Kidney epithelial cell (primary cell): ENCODE measurements at regions not wholly inside any gene's neighbourhood (a gene's known extent, or its start where the extent isn't known, plus 50 kb on each side); places are given as distances from the start of the nearest gene placed in this dataset.
A peak's percentile ranks its signal among the peaks of the same experiment; 100 is the strongest.

Experiments
- DNase-seq: peaks from one replicate; pipeline ENCODE4 v3.0.0-alpha.2; 2010; ENCODE audit warnings: low read depth
- H3K27me3 ChIP-seq: 2 replicates; pipeline ENCODE4 v1.6.0; 2011; ENCODE audit warnings: low read length; ENCODE audit not compliant: control insufficient read depth, insufficient read depth
- H3K36me3 ChIP-seq: 2 replicates; pipeline ENCODE4 v1.5.1; 2011; ENCODE audit warnings: low read length; ENCODE audit not compliant: control insufficient read depth, insufficient read depth
- H3K4me3 ChIP-seq: 2 replicates; pipeline ENCODE4 v1.5.1; 2011; ENCODE audit warnings: low read depth, mild to moderate bottlenecking, control low read depth, low read length
- TF ChIP-seq, protein P1 (sequence below): IDR thresholded peaks from 2 replicates; pipeline ENCODE4 v1.5.1; 2011; ENCODE audit warnings: mild to moderate bottlenecking, moderate library complexity, low read length, control low read depth, inconsistent platforms; ENCODE audit not compliant: insufficient read depth, poor library complexity, severe bottlenecking

DNA sequence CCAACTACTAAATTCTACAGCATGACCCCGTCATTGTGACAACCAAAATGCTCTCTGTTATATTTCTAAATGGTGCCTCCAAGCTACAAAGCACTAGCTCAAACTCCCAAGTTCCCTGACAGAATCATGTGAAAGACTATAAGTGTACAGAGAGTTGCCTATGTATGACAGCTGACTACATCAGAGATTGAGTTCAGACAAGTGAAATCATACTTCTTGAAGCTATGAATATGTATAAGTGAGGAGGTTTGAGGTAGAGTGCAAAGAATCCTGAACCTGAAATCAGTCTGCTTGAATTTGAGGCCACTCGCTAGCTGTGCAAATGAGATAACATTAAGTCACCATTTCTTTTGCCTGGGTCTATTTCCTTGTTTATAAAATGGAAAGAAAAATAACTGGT is 63.9 kb upstream of the TP63 start:
- no peak for DNase-seq
- TF ChIP-seq, protein P1, sequence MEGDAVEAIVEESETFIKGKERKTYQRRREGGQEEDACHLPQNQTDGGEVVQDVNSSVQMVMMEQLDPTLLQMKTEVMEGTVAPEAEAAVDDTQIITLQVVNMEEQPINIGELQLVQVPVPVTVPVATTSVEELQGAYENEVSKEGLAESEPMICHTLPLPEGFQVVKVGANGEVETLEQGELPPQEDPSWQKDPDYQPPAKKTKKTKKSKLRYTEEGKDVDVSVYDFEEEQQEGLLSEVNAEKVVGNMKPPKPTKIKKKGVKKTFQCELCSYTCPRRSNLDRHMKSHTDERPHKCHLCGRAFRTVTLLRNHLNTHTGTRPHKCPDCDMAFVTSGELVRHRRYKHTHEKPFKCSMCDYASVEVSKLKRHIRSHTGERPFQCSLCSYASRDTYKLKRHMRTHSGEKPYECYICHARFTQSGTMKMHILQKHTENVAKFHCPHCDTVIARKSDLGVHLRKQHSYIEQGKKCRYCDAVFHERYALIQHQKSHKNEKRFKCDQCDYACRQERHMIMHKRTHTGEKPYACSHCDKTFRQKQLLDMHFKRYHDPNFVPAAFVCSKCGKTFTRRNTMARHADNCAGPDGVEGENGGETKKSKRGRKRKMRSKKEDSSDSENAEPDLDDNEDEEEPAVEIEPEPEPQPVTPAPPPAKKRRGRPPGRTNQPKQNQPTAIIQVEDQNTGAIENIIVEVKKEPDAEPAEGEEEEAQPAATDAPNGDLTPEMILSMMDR = no peak
- Histone ChIP-seq H3K27me3 (no peaks in the 10 kb centered on the region), H3K4me3 (no peak overlapping the region), H3K36me3 (no peaks in the 10 kb centered on the region)

DNA sequence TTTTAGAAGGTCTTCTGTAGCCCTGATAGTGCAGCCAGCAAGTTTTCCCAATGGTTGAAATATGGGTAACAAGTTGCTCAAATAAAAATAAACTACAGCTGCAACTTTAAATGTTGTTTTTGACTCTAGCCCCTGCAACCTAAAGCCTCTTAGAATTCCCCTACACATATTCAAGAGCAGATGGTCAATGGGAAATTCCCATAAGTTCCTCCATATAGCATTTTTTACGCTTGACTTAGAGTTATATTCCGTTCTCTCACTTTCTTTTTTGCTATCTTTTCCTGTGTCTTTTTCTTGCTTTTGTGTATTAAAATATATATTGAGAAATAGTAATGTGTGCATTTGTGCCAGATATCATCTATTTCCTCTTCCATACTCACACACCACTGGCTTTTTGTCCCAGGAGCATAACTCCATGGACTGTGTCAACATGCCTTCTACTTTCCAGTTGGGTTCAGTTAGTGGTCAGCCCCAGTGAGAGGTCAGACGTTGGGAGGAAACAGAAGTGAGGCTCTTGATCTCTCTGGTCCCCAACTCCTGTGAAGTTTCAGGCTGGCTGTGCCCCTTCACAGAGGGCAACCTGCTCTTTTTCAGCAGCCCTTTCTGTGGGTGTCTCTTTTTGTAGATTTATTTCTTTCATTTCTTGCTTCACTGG is 63.3 kb upstream of the TP63 start:
- TF ChIP-seq, protein P1 = no peak
- no peak for DNase-seq
- no peak overlapping the region for H3K4me3 ChIP-seq
- H3K27me3 ChIP-seq = no peaks in the 10 kb centered on the region
- H3K36me3 ChIP-seq = no peaks in the 10 kb centered on the region

DNA sequence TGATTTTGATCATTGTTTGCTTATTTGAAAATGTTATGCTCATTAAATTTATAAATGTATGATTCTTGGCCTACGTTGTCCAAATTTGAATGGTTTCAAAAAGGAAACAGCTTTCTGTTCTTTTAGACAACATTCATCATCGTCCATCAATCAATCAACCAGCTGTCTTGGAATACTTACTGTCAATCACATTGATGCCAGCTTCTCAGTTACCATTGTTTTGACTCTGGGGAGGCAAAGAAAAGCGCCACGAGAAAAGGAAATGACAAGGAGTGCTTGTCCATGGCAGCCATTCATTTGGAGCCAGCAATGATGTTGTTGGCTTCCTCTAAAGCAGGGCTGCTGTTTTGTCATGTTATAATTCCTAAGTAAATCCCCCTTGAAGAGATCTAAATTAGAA is 62.2 kb upstream of the TP63 start:
- H3K36me3 ChIP-seq = no peaks in the 10 kb centered on the region
- TF ChIP-seq, protein P1 = no peak
- no peak overlapping the region for H3K4me3 ChIP-seq
- no peak for DNase-seq
- no peaks in the 10 kb centered on the region for H3K27me3 ChIP-seq

DNA sequence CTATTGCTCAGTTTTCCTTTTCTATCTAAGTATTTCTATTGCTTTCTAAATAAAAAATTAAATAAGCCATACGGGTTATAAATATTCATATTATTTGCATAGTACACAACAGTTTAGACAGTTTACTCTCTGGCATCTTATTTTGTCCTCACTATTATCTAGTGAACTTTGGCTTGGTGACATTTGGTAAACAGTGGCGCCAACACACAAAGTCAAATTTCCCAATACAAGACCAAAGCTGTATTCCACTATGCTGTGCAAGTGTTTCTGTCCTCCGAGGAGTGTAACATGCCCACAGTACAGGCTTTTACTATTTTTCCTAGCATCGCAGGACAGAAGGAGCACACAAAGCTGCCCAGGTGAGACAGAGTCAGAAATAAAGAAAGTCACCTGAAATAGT is 61.7 kb upstream of the TP63 start:
- TF ChIP-seq, protein P1 = no peak
- Histone ChIP-seq H3K36me3 (no peaks in the 10 kb centered on the region), H3K27me3 (no peaks in the 10 kb centered on the region), H3K4me3 (no peak overlapping the region)
- no peak for DNase-seq

DNA sequence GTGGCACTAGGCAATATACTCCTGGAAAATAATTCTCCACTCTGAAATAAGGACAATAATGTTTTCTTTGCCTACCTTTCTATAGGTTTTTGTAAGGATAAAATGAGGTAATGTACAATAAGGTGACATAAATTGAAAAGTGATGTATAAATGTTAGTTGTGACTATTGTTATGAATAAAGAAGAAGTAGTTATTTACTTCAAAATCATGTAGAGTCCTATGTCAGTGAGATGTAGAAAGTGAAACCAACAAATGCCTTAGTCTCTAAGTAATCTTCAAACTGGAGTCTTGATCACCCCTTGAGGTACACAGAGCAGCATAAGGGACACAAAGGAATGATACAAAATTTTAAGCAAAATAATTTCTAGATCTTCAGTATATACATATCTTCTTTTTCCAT is 60.3 kb upstream of the TP63 start:
- Histone ChIP-seq H3K27me3 (no peaks in the 10 kb centered on the region), H3K36me3 (no peaks in the 10 kb centered on the region), H3K4me3 (no peak overlapping the region)
- TF ChIP-seq, protein P1 = no peak
- no peak for DNase-seq

DNA sequence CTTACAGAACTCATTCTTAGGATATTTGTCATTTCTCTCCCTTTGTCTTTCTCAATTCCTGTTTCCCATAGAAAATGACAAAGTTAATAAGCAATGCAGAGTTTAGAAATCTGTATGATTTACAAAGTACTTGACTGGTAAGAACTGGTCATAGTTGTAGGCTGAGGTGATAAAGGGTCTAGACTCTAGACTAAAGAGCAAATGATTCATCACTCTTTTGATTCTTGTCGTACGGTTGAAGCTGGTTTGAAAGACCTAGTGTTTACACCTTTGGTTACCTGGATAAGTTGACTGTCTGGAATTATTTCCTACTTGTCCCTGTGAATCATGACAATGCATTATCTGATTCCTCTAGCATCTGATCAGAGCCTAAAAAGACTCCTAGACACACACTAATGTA is 58.9 kb upstream of the TP63 start:
- TF ChIP-seq, protein P1 = no peak

More for the DNA sequence above, 58.9 kb upstream of the TP63 start:
- Histone ChIP-seq H3K27me3 (no peaks in the 10 kb centered on the region), H3K36me3 (no peaks in the 10 kb centered on the region), H3K4me3 (no peak overlapping the region)
- peak; percentile 32 for DNase-seq
